Renal cortical epithelial cell (primary cell): ENCODE measurements at regions not wholly inside any gene's neighbourhood (a gene's known extent, or its start where the extent isn't known, plus 50 kb on each side); places are given as distances from the start of the nearest gene placed in this dataset.
"Not testable (repeated sequence)": the region's sequence is repeated elsewhere in the genome, so short reads cannot be mapped to it uniquely, and the experiment has no call there.

Experiments
- DNase-seq: peaks from one replicate; pipeline ENCODE4 v3.0.0-alpha.2; 2011; ENCODE audit warnings: low read depth

- no peak for DNase-seq
Observed at GRCh38 chrX:40887476-40887875, 152.1 kb upstream of the MED14 start.

GRCh38 chrX:40891798-40892197 is 156.5 kb upstream of the MED14 start:
- no peak for DNase-seq

- no peak for DNase-seq
Observed at GRCh38 chrX:40893251-40893910, 158.0 kb upstream of the MED14 start.

DNA sequence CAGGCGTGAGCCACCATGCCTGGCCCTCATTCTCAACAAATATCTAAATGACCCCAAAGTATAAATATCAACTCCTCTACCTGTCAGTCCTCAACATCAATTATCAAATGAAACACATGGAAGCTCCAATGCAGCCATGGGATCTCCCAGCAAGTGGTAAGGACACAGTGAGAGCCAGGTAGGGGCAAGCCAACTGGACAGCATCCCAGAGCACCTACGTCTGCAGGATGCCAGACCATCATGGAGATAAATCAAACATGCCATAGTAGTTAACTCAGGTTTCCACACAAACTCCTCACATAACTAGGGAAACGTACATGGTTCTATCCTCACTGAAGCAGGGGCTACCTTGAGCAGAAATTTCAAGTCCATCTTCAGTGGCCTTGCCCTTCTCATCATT is 159.9 kb upstream of the MED14 start:
- DNase-seq = no peak

- no peak for DNase-seq
Observed at GRCh38 chrX:40897718-40898270, 162.5 kb upstream of the MED14 start.

GRCh38 chrX:40904739-40905138 is 169.4 kb upstream of the MED14 start:
- DNase-seq = not testable (repeated sequence)

- peak; percentile 55 for DNase-seq
Observed at GRCh38 chrX:40908026-40908425, 172.7 kb upstream of the MED14 start.

GRCh38 chrX:40908857-40909475 is 173.6 kb upstream of the MED14 start:
- DNase-seq = peak; percentile 85

GRCh38 chrX:40912166-40912565 is 173.1 kb upstream of the USP9X start:
- no peak for DNase-seq

DNA sequence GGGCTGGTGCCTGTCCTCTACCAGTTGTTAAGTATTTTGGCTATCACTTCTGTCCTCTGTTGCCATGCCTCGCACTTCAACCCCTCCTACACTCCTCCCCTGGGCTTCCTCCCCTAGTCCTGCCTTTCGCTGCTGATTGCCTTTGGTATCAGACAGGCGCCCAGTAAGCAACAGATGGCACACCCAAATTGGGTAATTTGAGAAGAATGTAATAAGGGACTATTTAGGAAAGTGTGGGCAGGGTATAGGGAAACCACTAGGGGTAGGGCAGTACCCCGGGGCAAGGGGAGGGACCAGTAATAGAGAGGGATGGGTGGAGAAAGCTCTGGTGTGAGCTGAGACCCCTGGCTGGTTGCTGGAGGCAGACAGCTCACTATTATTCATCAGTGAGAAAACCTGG is 172.7 kb upstream of the USP9X start:
- no peak for DNase-seq

DNA sequence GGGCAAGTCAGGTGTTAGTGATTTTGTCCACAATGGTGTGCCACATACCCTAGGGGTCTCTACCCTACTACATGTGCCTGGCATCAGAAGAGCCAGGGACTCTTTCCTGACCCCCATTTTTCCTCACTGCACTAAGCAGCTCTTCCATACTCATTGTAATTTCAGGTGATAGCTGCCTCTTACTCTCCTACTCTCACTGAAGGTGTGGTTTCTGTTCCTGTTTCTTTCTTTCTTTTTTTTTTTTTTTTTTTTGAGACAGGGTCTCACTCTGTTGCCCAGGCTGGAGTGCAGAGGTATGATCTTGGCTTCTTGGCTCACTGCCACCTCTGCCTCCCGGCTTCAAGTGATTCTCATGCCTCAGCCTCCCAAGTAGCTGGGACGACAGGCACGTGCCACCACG is 164.9 kb upstream of the USP9X start:
- no peak for DNase-seq

- peak; percentile 85 for DNase-seq
Observed at GRCh38 chrX:40922307-40922706, 162.9 kb upstream of the USP9X start.

DNA sequence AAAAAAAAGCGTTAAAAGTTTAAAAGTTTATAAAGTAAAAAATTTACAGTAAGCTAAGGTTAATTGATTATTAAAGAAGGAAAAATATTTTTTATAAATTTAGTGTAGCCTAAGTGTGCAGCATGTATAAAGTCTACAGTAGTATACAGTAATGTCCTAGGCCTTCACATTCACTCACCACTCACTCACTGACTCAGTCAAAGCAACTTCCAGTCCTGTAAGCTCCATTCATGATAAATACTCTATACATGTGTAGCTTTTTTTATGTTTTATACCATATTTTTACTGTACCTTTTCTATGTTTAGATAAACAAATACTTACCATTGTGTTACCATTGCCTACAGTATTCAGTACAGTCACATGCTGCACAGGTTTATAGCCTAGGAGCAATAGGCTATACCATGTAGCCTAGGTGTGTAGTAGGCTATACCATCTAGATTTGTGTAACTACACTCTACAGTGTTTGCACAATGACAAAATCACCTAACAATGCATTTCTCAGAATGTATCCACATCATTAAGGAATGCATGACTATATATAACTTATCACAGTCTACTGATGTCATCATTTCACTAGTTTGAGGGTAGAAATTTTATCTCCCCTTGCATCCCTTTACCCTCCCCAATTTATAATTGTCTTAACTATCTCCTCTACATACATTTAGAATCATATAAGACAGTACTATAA is 158.4 kb upstream of the USP9X start:
- not testable (repeated sequence) for DNase-seq

DNA sequence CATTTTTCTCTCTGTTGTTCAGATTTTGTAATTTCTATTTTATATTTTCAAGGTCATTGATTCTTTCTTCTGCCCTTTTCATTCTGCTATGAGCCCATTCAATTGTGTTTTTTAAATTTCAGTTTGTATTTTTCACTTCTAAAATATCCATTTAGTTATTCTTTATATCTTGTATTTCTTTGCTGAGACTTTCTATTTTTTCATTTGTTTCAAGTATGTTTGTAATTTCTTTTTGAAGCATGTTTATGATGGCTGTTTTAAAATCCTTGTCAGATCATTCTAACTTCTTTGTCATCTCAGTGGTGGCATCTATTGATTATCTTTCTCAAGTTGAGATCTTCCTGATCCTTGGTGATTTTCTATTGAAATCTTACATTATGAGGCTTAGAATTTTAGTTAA is 157.2 kb upstream of the USP9X start:
- no peak for DNase-seq

- no peak for DNase-seq
Observed at GRCh38 chrX:40931921-40932320, 153.3 kb upstream of the USP9X start.

- peak; percentile 11 for DNase-seq
Observed at GRCh38 chrX:40933132-40933705, 152.0 kb upstream of the USP9X start.

DNA sequence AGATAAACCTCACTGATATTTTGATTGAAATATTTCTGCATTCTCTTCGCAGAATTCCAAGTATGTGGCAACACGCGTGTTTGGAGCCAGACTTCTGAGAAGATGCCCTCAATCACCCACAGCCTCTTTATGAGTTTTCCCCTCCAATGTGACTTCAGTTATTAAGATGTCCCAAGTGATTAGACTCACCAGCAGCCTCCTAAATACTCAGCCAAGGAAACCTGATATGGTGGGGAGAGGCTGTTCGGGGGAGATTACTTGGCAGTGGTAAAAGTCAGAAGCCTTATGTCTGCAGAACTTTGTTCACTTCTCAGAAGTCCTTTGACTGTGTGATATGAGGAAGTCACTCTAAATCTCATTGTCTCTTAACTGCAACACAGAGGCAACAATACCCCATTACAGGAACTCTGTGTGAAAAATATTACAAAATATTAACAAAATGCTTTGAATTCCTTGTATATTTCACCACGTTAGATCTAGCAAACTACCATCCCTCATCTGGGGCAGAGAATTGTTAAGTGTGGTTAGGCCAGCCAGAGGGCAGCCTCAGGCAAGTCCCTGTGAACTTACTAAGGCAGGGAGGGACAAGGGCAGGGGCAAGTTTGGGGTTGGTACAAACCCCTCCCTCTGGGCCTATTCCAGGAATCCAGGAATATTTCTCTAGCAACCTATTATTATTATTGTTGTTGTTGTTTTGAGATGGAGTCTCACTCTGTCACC is 151.4 kb upstream of the USP9X start:
- peak; percentile 31 for DNase-seq

DNA sequence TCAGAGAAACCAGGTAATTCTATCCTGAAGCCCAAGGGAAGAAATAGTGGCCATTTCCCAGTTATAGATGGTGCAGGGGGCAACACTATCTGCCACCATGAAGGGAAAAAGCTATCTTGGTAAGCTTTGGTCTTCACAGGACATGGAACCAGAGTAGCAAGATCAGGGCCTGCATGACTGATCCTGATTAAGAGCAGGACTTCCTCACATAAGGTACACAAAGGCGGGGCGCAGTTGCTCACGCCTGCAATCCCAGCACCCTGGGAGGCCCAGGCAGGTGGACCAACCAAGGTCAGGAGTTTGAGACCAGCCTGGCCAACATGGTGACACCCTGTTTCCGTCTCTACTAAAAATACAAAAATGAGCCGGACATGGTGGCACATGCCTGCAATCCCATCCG is 148.4 kb upstream of the USP9X start:
- DNase-seq = no peak

DNA sequence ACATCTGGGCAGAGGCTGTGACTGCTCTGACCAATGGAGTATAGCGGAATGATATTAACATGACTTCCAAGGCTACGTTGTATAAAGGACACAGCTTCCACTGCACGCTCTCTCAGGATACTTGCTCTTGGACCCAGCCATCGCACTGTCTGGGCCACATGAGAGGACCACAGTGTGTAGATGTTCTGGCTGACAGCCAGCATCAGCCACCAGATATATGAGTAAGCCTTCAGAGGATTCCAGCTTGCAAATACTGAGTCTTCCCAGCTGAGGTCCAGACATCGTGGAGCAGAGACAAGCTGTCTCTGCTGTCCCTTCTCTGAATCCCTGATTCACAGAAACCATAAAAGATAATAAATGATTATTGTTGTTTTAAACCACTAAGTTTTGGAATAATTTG is 146.8 kb upstream of the USP9X start:
- DNase-seq = no peak

DNA sequence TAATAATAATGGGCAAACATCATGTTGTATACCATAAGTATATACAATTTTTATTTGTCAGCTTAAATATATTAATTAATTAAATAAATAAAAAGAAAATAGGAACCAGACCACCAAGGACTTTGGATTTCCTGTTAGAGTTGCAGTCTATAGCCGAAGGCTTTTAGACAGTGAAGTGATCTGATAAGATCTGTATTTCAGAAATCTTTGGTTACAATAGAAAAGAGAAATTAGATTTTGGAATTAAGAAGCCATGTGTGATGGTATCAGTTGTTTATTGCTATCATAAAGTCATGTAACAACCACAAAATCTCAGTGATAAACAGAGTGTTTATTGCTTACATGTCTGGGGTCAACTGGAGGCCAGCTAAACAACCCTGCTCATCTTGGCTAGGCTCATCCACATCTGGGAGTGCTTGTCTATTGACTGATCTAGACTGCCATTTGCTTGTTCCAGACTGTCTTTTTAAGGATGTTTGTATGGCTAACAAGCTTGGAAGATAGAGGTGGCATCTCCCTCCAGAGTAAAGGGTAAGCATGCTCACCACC is 142.1 kb upstream of the USP9X start:
- DNase-seq = no peak

DNA sequence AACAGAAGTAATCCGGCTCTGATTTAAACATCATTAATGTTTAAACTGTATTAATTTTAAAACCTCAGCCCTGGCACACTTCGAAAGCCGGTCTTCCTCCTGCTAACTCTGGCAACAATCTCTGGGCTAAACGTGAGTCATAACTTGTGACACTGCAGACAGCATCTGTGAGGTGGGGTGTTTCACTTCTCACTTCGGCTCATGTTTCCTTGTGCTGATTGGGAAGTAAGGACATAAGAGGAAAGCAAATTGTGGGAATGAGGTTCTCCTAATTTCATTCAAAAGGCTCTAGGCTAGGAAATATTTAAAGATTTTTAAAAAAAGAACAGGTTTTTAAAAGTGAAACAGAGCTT is 139.9 kb upstream of the USP9X start:
- DNase-seq = peak; percentile 84

DNA sequence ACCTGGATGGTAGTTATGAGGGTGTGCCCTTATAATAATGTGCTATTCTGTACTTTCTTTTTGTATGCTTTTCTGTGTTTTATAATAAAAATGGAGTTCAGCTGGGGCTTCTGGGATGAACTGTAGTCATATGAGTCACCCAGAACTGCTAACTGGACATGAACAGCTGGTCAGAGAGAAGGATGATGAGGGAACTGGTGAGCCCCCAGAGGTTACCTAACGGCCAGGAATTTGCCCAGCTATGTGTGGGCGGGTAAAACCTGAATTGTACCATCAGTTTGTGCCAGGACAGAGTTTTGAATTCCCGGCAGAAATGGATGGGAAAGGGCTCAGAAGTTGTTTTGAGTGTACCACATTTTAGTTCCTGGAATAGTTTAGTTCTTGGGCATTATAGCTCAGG is 138.0 kb upstream of the USP9X start:
- DNase-seq = peak; percentile 81
